GM18499 (cell line): ENCODE measurements at regions not wholly inside any gene's neighbourhood (a gene's known extent, or its start where the extent isn't known, plus 50 kb on each side); places are given as distances from the start of the nearest gene placed in this dataset.

Experiments used
- ATAC-seq: cut with Tn5 transposase; IDR thresholded peaks from one replicate; pipeline ENCODE4 v1.9.1; 2021; ENCODE audit warnings: moderate number of reproducible peaks; ENCODE audit not compliant: insufficient read depth, unreplicated experiment

GRCh38 chr5:2575871-2576270 is 175.6 kb downstream of the IRX2 start:
- ATAC-seq: no peak

GRCh38 chr5:2575292-2575691 is 176.2 kb downstream of the IRX2 start:
- ATAC-seq: no peak

GRCh38 chr5:2574155-2574554 is 177.3 kb downstream of the IRX2 start:
- no peak for ATAC-seq

GRCh38 chr5:2570586-2570985 is 180.9 kb downstream of the IRX2 start:
- no peak for ATAC-seq

GRCh38 chr5:2569774-2570542 is 181.5 kb downstream of the IRX2 start:
- no peak for ATAC-seq

GRCh38 chr5:2569176-2569575 is 182.3 kb downstream of the IRX2 start:
- ATAC-seq: no peak

GRCh38 chr5:2566284-2566683 is 185.2 kb downstream of the IRX2 start:
- ATAC-seq: no peak

- ATAC-seq: no peak
Measured at GRCh38 chr5:2565147-2565546, 186.3 kb downstream of the IRX2 start.

- ATAC-seq: no peak
Measured at GRCh38 chr5:2563046-2563445, 188.4 kb downstream of the IRX2 start.

- ATAC-seq: no peak
Measured at GRCh38 chr5:2562036-2562435, 189.4 kb downstream of the IRX2 start.

- no peak for ATAC-seq
Measured at GRCh38 chr5:2560435-2560834, 191.0 kb downstream of the IRX2 start.

GRCh38 chr5:2557435-2557834 is 194.0 kb downstream of the IRX2 start:
- ATAC-seq: no peak

- no peak for ATAC-seq
Measured at GRCh38 chr5:2556375-2556966, 195.0 kb downstream of the IRX2 start.

GRCh38 chr5:2553611-2554010 is 197.9 kb downstream of the IRX2 start:
- no peak for ATAC-seq

GRCh38 chr5:2550509-2550908 is 201.0 kb downstream of the IRX2 start:
- no peak for ATAC-seq

GRCh38 chr5:2549900-2550299 is 201.6 kb downstream of the IRX2 start:
- ATAC-seq: no peak

GRCh38 chr5:2549354-2549753 is 202.1 kb downstream of the IRX2 start:
- no peak for ATAC-seq

GRCh38 chr5:2546938-2547337 is 204.5 kb downstream of the IRX2 start:
- ATAC-seq: no peak

- no peak for ATAC-seq
Measured at GRCh38 chr5:2544003-2544402, 207.5 kb downstream of the IRX2 start.

GRCh38 chr5:2542821-2543220 is 208.7 kb downstream of the IRX2 start:
- no peak for ATAC-seq

- ATAC-seq: no peak
Measured at GRCh38 chr5:2542026-2542425, 209.5 kb downstream of the IRX2 start.

- ATAC-seq: no peak
Measured at GRCh38 chr5:2538169-2538568, 213.3 kb downstream of the IRX2 start.
